ENCODE measurements at regions not wholly inside any gene's neighbourhood (a gene's known extent, or its start where the extent isn't known, plus 50 kb on each side); places are given as distances from the start of the nearest gene placed in this dataset.
A peak's percentile ranks its signal among the peaks of the same experiment; 100 is the strongest.

DNA sequence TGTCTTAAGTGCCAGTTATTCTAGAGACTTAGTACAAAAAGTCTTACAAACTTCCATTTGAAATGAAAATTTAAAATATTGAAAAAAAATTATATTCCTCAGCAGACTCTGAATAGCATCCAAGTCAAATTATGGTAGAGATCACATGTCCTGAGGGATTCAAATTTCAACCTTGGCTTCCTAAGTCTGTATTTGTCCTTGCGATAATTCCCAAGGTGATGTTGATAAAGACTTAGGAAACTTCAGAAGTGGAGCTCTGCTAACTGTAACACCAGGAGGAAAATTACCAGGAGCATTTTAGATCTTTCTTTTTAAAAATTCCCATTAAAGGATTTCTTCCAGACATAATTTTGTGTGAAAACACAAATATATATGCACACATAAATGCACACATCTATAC, 178.3 kb downstream of the IPO8 start:
- H3K79me2 ChIP-seq (ENCODE audit: insufficient read depth, low read length): no peaks in the 10 kb centered on the region
- no peaks in the 10 kb centered on the region for H3K36me3 ChIP-seq (ENCODE audit: insufficient read depth, low read length)
- no peak overlapping the region for H3K9ac ChIP-seq (ENCODE audit: low read depth, low read length, poor library complexity, severe bottlenecking)
- H3K4me1 ChIP-seq (ENCODE audit: insufficient read depth, low read length, poor library complexity, severe bottlenecking): no peaks in the 10 kb centered on the region
- no peak overlapping the region for H3K4me3 ChIP-seq (ENCODE audit: low read length, poor library complexity, severe bottlenecking)
- no peak overlapping the region for H2AFZ ChIP-seq (ENCODE audit: low read length)
- H3F3A ChIP-seq (ENCODE audit: low read depth): no peaks in the 10 kb centered on the region
- H3K4me2 ChIP-seq (ENCODE audit: low read depth, low read length, poor library complexity, severe bottlenecking): no peak overlapping the region
- no peaks in the 10 kb centered on the region for H4K20me1 ChIP-seq (ENCODE audit: insufficient read depth, low read length, poor library complexity, severe bottlenecking)
- H3K9me3 ChIP-seq (ENCODE audit: insufficient read depth, low read depth, low read length): no peaks in the 10 kb centered on the region
- no peak for TF ChIP-seq EZH2phosphoT487 (IDR thresholded peaks at IDR 0.05; ENCODE audit: borderline replicate concordance)
- TF ChIP-seq, protein P1, sequence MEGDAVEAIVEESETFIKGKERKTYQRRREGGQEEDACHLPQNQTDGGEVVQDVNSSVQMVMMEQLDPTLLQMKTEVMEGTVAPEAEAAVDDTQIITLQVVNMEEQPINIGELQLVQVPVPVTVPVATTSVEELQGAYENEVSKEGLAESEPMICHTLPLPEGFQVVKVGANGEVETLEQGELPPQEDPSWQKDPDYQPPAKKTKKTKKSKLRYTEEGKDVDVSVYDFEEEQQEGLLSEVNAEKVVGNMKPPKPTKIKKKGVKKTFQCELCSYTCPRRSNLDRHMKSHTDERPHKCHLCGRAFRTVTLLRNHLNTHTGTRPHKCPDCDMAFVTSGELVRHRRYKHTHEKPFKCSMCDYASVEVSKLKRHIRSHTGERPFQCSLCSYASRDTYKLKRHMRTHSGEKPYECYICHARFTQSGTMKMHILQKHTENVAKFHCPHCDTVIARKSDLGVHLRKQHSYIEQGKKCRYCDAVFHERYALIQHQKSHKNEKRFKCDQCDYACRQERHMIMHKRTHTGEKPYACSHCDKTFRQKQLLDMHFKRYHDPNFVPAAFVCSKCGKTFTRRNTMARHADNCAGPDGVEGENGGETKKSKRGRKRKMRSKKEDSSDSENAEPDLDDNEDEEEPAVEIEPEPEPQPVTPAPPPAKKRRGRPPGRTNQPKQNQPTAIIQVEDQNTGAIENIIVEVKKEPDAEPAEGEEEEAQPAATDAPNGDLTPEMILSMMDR (conservative IDR thresholded peaks at IDR 0.05; ENCODE audit: low read length): no peak
- H3K27me3 ChIP-seq (ENCODE audit: insufficient read depth, low read length, poor library complexity, severe bottlenecking): no peaks in the 10 kb centered on the region
- no peaks in the 10 kb centered on the region for H3K9me2 ChIP-seq (replicated peaks; ENCODE audit: low read depth, low read length)

DNA sequence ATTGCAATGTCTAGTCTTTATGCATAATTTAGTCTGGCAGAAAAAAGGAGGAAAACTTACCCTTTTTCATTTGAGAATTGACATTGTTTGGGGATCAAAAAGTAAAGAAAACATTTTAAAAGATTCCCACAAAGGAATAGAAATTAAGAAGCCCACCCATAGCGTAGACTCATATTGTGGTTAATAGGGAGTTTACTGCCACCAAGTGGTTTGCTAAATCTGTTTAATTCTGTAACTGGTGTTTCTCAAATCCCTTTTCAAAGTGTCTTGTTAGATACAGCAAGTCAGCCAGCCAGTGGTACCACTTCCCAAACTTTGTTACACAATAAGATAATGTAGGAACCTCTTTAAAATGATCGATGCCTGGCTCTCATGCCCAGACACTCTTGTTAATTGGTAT, 180.3 kb downstream of the IPO8 start:
- Histone ChIP-seq H3K9me3 (ENCODE audit: insufficient read depth, low read depth, low read length) (no peaks in the 10 kb centered on the region), H3K4me2 (ENCODE audit: low read depth, low read length, poor library complexity, severe bottlenecking) (no peak overlapping the region), H3K9ac (ENCODE audit: low read depth, low read length, poor library complexity, severe bottlenecking) (no peak overlapping the region), H3K79me2 (ENCODE audit: insufficient read depth, low read length) (no peaks in the 10 kb centered on the region), H3K4me3 (ENCODE audit: low read length, poor library complexity, severe bottlenecking) (no peak overlapping the region), H2AFZ (ENCODE audit: low read length) (no peak overlapping the region), H3K4me1 (ENCODE audit: insufficient read depth, low read length, poor library complexity, severe bottlenecking) (no peaks in the 10 kb centered on the region), H4K20me1 (ENCODE audit: insufficient read depth, low read length, poor library complexity, severe bottlenecking) (no peaks in the 10 kb centered on the region), H3K36me3 (ENCODE audit: insufficient read depth, low read length) (no peaks in the 10 kb centered on the region), H3F3A (ENCODE audit: low read depth) (no peaks in the 10 kb centered on the region), H3K9me2 (replicated peaks; ENCODE audit: low read depth, low read length) (no peaks in the 10 kb centered on the region), H3K27me3 (ENCODE audit: insufficient read depth, low read length, poor library complexity, severe bottlenecking) (no peaks in the 10 kb centered on the region)
- no peak for TF ChIP-seq EZH2phosphoT487 (IDR thresholded peaks at IDR 0.05; ENCODE audit: borderline replicate concordance)
- TF ChIP-seq, protein P1 (conservative IDR thresholded peaks at IDR 0.05; ENCODE audit: low read length): peak; percentile 40

DNA sequence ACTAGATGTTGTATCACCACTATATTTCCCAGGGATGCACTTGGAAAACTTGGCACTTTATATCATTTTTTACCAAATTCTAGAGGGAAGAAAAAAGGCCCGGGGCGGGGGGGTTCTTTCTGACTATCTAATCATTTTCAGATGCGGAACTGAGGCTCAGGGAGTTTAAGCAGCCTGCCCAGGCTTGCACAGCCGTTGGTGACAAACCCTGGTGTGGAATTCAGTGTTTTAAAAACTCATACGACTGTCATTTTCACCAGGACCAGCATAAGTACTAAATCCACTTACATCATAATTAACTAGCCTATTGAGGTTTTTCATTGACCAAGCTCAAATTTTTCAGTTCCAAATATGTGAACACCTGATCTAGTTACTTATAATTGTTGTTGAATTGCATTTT, 181.0 kb downstream of the IPO8 start:
- Histone ChIP-seq H3K36me3 (ENCODE audit: insufficient read depth, low read length) (no peaks in the 10 kb centered on the region), H3K27me3 (ENCODE audit: insufficient read depth, low read length, poor library complexity, severe bottlenecking) (no peaks in the 10 kb centered on the region), H3K4me2 (ENCODE audit: low read depth, low read length, poor library complexity, severe bottlenecking) (no peak overlapping the region), H4K20me1 (ENCODE audit: insufficient read depth, low read length, poor library complexity, severe bottlenecking) (no peaks in the 10 kb centered on the region), H3K4me1 (ENCODE audit: insufficient read depth, low read length, poor library complexity, severe bottlenecking) (no peaks in the 10 kb centered on the region), H3K4me3 (ENCODE audit: low read length, poor library complexity, severe bottlenecking) (no peak overlapping the region), H3F3A (ENCODE audit: low read depth) (no peaks in the 10 kb centered on the region), H3K9me3 (ENCODE audit: insufficient read depth, low read depth, low read length) (no peaks in the 10 kb centered on the region), H3K79me2 (ENCODE audit: insufficient read depth, low read length) (no peaks in the 10 kb centered on the region), H3K9me2 (replicated peaks; ENCODE audit: low read depth, low read length) (no peaks in the 10 kb centered on the region), H2AFZ (ENCODE audit: low read length) (no peak overlapping the region), H3K9ac (ENCODE audit: low read depth, low read length, poor library complexity, severe bottlenecking) (no peak overlapping the region)
- TF ChIP-seq EZH2phosphoT487 (IDR thresholded peaks at IDR 0.05; ENCODE audit: borderline replicate concordance): no peak

DNA sequence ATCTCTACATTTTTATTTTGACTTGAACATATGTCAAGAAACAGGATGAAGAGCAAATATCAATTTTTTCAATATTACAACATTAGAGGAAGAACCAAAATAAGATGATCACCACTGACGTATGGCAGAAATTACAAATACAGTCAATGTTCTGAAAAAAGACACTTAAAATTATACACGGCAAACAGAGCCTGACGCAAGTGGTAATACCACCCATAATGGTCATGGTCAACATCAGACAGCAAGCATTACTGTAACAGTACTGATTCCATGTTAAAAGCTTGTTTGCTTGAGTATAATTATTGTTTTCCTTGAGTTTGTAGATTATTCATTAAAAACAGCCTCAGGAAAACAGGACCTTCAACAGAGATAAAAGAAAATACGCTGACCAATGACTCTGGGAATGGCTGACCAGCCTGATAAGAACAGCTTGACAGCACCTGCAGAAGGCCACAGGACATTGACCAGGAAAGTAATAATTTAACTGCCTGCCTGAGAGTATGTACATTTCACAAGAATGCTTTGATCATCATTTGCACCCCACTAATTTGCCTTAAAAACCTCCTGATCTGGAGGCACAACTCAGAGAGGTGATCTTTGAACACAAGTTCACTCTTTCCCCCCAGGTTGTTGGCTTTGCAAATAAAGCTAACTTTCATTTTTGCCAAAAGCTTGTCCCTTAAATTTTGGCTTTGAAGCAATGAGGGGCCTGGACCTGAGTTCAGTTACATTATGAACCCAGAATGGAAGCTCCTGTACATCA, 187.3 kb downstream of the IPO8 start:
- Histone ChIP-seq H4K20me1 (ENCODE audit: insufficient read depth, low read length, poor library complexity, severe bottlenecking) (no peaks in the 10 kb centered on the region), H3K9ac (ENCODE audit: low read depth, low read length, poor library complexity, severe bottlenecking) (no peak overlapping the region), H2AFZ (ENCODE audit: low read length) (no peak overlapping the region), H3K79me2 (ENCODE audit: insufficient read depth, low read length) (no peaks in the 10 kb centered on the region), H3F3A (ENCODE audit: low read depth) (no peaks in the 10 kb centered on the region), H3K4me3 (ENCODE audit: low read length, poor library complexity, severe bottlenecking) (no peak overlapping the region), H3K4me2 (ENCODE audit: low read depth, low read length, poor library complexity, severe bottlenecking) (no peak overlapping the region), H3K9me2 (replicated peaks; ENCODE audit: low read depth, low read length) (no peaks in the 10 kb centered on the region), H3K4me1 (ENCODE audit: insufficient read depth, low read length, poor library complexity, severe bottlenecking) (no peaks in the 10 kb centered on the region), H3K27me3 (ENCODE audit: insufficient read depth, low read length, poor library complexity, severe bottlenecking) (no peaks in the 10 kb centered on the region), H3K36me3 (ENCODE audit: insufficient read depth, low read length) (no peaks in the 10 kb centered on the region), H3K9me3 (ENCODE audit: insufficient read depth, low read depth, low read length) (no peaks in the 10 kb centered on the region)
- TF ChIP-seq, protein P1 (conservative IDR thresholded peaks at IDR 0.05; ENCODE audit: low read length): no peak
- no peak for TF ChIP-seq EZH2phosphoT487 (IDR thresholded peaks at IDR 0.05; ENCODE audit: borderline replicate concordance)

Measured in Loucy (cell line).